Activated CD8-positive, alpha-beta T cell treated with anti-CD3 and anti-CD28 coated beads for 36 hours (primary cell): ENCODE measurements at regions not wholly inside any gene's neighbourhood (a gene's known extent, or its start where the extent isn't known, plus 50 kb on each side); places are given as distances from the start of the nearest gene placed in this dataset.

ENCODE experiments used
- ATAC-seq: fragments of 200-7000 bp; cut with Tn5 transposase; one replicate; pipeline ENCODE4 v1.10.0; 2021; ENCODE audit warnings: mild to moderate bottlenecking, moderate library complexity
- CTCF ChIA-PET: fragments of 350-600 bp; sonication (Branson Sonifier 250); formaldehyde crosslinking; loops from one replicate; lab custom pipeline; 2021; ENCODE audit warnings: antibody characterized with exemption; lab: Charles Lee
- POLR2A ChIA-PET: fragments of 350-600 bp; sonication (Branson Sonifier 250); formaldehyde crosslinking; loops from one replicate; lab custom pipeline; 2021; ENCODE audit warnings: antibody characterized with exemption; lab: Charles Lee
- DNase-seq: peaks from one replicate; pipeline ENCODE4 v3.0.0-alpha.2; 2020
- H3K27ac Mint-ChIP-seq: one replicate; pipeline ENCODE4 v1.8.0; 2021; ENCODE audit warnings: mild to moderate bottlenecking, mixed read lengths
- H3K27me3 Mint-ChIP-seq: one replicate; pipeline ENCODE4 v1.8.0; 2021; ENCODE audit warnings: mixed read lengths
- H3K36me3 Mint-ChIP-seq: one replicate; pipeline ENCODE4 v1.8.0; 2021; ENCODE audit warnings: low read depth, mixed read lengths
- H3K4me1 Mint-ChIP-seq: one replicate; pipeline ENCODE4 v1.8.0; 2021; ENCODE audit warnings: low read depth, mixed read lengths
- H3K4me3 Mint-ChIP-seq: one replicate; pipeline ENCODE4 v1.8.0; 2021; ENCODE audit warnings: mild to moderate bottlenecking, moderate library complexity, mixed read lengths
- H3K9me3 Mint-ChIP-seq: one replicate; pipeline ENCODE4 v1.8.0; 2021; ENCODE audit warnings: mixed read lengths
- CTCF ChIP-seq: fragments of 200-600 bp; IDR thresholded peaks from one replicate; pipeline ENCODE4 v1.8.0; 2022; ENCODE audit warnings: antibody characterized with exemption, mild to moderate bottlenecking
- intact Hi-C: fragments of 100-400 bp; cut with micrococcal nuclease; formaldehyde crosslinking; loops from one replicate; pipeline ENCODE4 v1.10.0; 2022

GRCh38 chr11:109939166-109939810, 153.9 kb upstream of the ZC3H12C start:
- no peak overlapping the region for H3K4me3 Mint-ChIP-seq
- DNase-seq (peak; percentile 3), ATAC-seq (peak; percentile 42)
- H3K36me3 Mint-ChIP-seq = no peaks in the 10 kb centered on the region
- CTCF ChIA-PET = interaction anchor here (0.8 to 1.2 kb wide), 3 partner anchors 83 to 107 kb away, joined by 3 to 5 read pairs (median 3); no protein-coding TSS in a partner anchor
- H3K4me1 Mint-ChIP-seq = no peaks in the 10 kb centered on the region
- TF ChIP-seq CTCF = no peak
- POLR2A ChIA-PET = no interaction called here
- H3K27ac Mint-ChIP-seq = no peak overlapping the region
- H3K27me3 Mint-ChIP-seq = peaks cover 4% of the 10 kb centered on the region
- H3K9me3 Mint-ChIP-seq = no peaks in the 10 kb centered on the region
- intact Hi-C loops = loop anchor here (5.0 kb wide), 1 partner anchor 87 kb away; no protein-coding TSS in a partner anchor

GRCh38 chr11:109940816-109941215, 152.4 kb upstream of the ZC3H12C start:
- H3K27me3 Mint-ChIP-seq = peaks cover 4% of the 10 kb centered on the region
- no peaks in the 10 kb centered on the region for H3K9me3 Mint-ChIP-seq
- POLR2A ChIA-PET = no interaction called here
- no peak for ATAC-seq
- H3K27ac Mint-ChIP-seq = no peak overlapping the region
- intact Hi-C loops = no loop called here
- no peak overlapping the region for H3K4me3 Mint-ChIP-seq
- no peak for DNase-seq
- CTCF ChIA-PET = interaction anchor here (1.2 kb wide), 1 partner anchor 10 kb away, joined by 4 read pairs; no protein-coding TSS in a partner anchor
- no peaks in the 10 kb centered on the region for H3K36me3 Mint-ChIP-seq
- no peak for TF ChIP-seq CTCF
- H3K4me1 Mint-ChIP-seq = no peaks in the 10 kb centered on the region

GRCh38 chr11:109945626-109946321, 147.4 kb upstream of the ZC3H12C start:
- H3K27ac Mint-ChIP-seq = no peak overlapping the region
- ChIA-PET POLR2A (no interaction called here), CTCF (no interaction called here)
- DNase-seq = no peak
- H3K4me3 Mint-ChIP-seq = no peak overlapping the region
- intact Hi-C loops = loop anchor here (5.0 kb wide), 1 partner anchor 432 kb away; no protein-coding TSS in a partner anchor
- TF ChIP-seq CTCF = no peak
- peaks cover 2% of the 10 kb centered on the region for H3K4me1 Mint-ChIP-seq
- no peaks in the 10 kb centered on the region for H3K9me3 Mint-ChIP-seq
- ATAC-seq = no peak
- H3K27me3 Mint-ChIP-seq = no peaks in the 10 kb centered on the region
- H3K36me3 Mint-ChIP-seq = no peaks in the 10 kb centered on the region

- intact Hi-C loops = loop anchor here (5.0 kb wide), 1 partner anchor 431 kb away; no protein-coding TSS in a partner anchor
- ATAC-seq (peak; percentile 94), DNase-seq (peak; percentile 85)
- no peak overlapping the region for H3K27ac Mint-ChIP-seq
- H3K36me3 Mint-ChIP-seq = no peaks in the 10 kb centered on the region
- ChIA-PET POLR2A (interaction anchor here (0.7 kb wide), 1 partner anchor 207 kb away, joined by 3 read pairs; no protein-coding TSS in a partner anchor), CTCF (interaction anchor here (0.8 to 1.0 kb wide), 2 partner anchors 16 to 431 kb away, joined by 3 to 4 read pairs; no protein-coding TSS in a partner anchor)
- H3K4me3 Mint-ChIP-seq = peak overlapping the region; percentile 10
- peak; percentile 82 for TF ChIP-seq CTCF
- no peaks in the 10 kb centered on the region for H3K9me3 Mint-ChIP-seq
- H3K4me1 Mint-ChIP-seq = peaks cover 2% of the 10 kb centered on the region
- H3K27me3 Mint-ChIP-seq = no peaks in the 10 kb centered on the region
These were observed 146.8 kb upstream of the ZC3H12C start for GRCh38 chr11:109946322-109946846.
